ENCODE measurements at regions not wholly inside any gene's neighbourhood (a gene's known extent, or its start where the extent isn't known, plus 50 kb on each side); places are given as distances from the start of the nearest gene placed in this dataset.

GRCh38 chr17:71791311-71791710 lies 329.5 kb upstream of the SOX9 start:
- TF ChIP-seq, protein P1, sequence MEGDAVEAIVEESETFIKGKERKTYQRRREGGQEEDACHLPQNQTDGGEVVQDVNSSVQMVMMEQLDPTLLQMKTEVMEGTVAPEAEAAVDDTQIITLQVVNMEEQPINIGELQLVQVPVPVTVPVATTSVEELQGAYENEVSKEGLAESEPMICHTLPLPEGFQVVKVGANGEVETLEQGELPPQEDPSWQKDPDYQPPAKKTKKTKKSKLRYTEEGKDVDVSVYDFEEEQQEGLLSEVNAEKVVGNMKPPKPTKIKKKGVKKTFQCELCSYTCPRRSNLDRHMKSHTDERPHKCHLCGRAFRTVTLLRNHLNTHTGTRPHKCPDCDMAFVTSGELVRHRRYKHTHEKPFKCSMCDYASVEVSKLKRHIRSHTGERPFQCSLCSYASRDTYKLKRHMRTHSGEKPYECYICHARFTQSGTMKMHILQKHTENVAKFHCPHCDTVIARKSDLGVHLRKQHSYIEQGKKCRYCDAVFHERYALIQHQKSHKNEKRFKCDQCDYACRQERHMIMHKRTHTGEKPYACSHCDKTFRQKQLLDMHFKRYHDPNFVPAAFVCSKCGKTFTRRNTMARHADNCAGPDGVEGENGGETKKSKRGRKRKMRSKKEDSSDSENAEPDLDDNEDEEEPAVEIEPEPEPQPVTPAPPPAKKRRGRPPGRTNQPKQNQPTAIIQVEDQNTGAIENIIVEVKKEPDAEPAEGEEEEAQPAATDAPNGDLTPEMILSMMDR (optimal IDR thresholded peaks at IDR 0.05 in 1 of 3, IDR thresholded peaks at IDR 0.05 in 1 of 3, conservative IDR thresholded peaks at IDR 0.05 in 1 of 3; ENCODE audit: extremely low read depth in 1 of 3, insufficient read depth in 2 of 3, low read length in 3 of 3): no peak
- no peak for TF ChIP-seq EZH2 (IDR thresholded peaks at IDR 0.05; ENCODE audit: low read length)

Data from keratinocyte (primary cell).